Esophagus squamous epithelium (tissue), 4 donors: ENCODE measurements at regions not wholly inside any gene's neighbourhood (a gene's known extent, or its start where the extent isn't known, plus 50 kb on each side); places are given as distances from the start of the nearest gene placed in this dataset.

Source experiments
- POLR2A ChIP-seq, 4 donors: fragments of 450-650 bp; IDR thresholded peaks; one replicate each; pipeline ENCODE4 v1.6.1; 2017; ENCODE audit warnings: antibody characterized with exemption in 4 of 4, mild to moderate bottlenecking in 4 of 4, moderate library complexity in 3 of 4
- TF ChIP-seq, protein P1 (sequence below), 6 experiments: fragments of 450-650 bp in 4 of 6; fragments of 200-600 bp in 2 of 6; sonication (generic) in 2 of 6; IDR thresholded peaks; one replicate each; pipeline ENCODE4 v1.5.1; 2016 to 2019; ENCODE audit warnings: antibody characterized with exemption in 6 of 6, mild to moderate bottlenecking in 4 of 6, moderate library complexity in 4 of 6

GRCh38 chr18:44526705-44527415 lies 153.8 kb upstream of the SETBP1 start:
- TF ChIP-seq, protein P1, sequence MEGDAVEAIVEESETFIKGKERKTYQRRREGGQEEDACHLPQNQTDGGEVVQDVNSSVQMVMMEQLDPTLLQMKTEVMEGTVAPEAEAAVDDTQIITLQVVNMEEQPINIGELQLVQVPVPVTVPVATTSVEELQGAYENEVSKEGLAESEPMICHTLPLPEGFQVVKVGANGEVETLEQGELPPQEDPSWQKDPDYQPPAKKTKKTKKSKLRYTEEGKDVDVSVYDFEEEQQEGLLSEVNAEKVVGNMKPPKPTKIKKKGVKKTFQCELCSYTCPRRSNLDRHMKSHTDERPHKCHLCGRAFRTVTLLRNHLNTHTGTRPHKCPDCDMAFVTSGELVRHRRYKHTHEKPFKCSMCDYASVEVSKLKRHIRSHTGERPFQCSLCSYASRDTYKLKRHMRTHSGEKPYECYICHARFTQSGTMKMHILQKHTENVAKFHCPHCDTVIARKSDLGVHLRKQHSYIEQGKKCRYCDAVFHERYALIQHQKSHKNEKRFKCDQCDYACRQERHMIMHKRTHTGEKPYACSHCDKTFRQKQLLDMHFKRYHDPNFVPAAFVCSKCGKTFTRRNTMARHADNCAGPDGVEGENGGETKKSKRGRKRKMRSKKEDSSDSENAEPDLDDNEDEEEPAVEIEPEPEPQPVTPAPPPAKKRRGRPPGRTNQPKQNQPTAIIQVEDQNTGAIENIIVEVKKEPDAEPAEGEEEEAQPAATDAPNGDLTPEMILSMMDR (IDR thresholded peaks at IDR 0.05): no peak
- no peak for TF ChIP-seq POLR2A (IDR thresholded peaks at IDR 0.05)
